HCT116 (cell line): ENCODE measurements at regions not wholly inside any gene's neighbourhood (a gene's known extent, or its start where the extent isn't known, plus 50 kb on each side); places are given as distances from the start of the nearest gene placed in this dataset.

ENCODE experiments used
- CEBPB ChIP-seq: IDR thresholded peaks from 2 replicates; pipeline ENCODE4 v1.6.1; 2012; ENCODE audit warnings: low read depth
- EZH2 ChIP-seq: fragments of 200-600 bp; sonication (generic); IDR thresholded peaks from 2 replicates; pipeline ENCODE4 v1.6.1; 2017; ENCODE audit warnings: antibody characterized with exemption, mixed run types
- JUND ChIP-seq: IDR thresholded peaks from 2 replicates; pipeline ENCODE4 v1.6.1; 2012
- POLR2A ChIP-seq: IDR thresholded peaks from 2 replicates; pipeline ENCODE4 v1.7.0; 2011; ENCODE audit warnings: borderline replicate concordance; ENCODE audit not compliant: insufficient read depth, insufficient read length; ENCODE audit errors: extremely low read depth
- POLR2AphosphoS5 ChIP-seq: IDR thresholded peaks from 2 replicates; pipeline ENCODE4 v1.6.1; 2011; ENCODE audit warnings: mild to moderate bottlenecking, low read depth, low read length, moderate library complexity
- RAD21 ChIP-seq: IDR thresholded peaks from 2 replicates; pipeline ENCODE4 v1.6.1; 2012; ENCODE audit warnings: low read depth, mild to moderate bottlenecking
- ZFX ChIP-seq: fragments of 450-650 bp; IDR thresholded peaks from 2 replicates; pipeline ENCODE4 v1.6.1; 2017
- ZNF274 ChIP-seq: fragments of 200-500 bp; sonication (Bioruptor generic); IDR thresholded peaks from 2 replicates; pipeline ENCODE4 v1.6.1; 2014; ENCODE audit warnings: mild to moderate bottlenecking, low read depth, low read length, inconsistent platforms
- TF ChIP-seq, protein P1 (sequence below), 3 experiments: fragments of 200-600 bp in 1 of 3; sonication (generic) in 1 of 3; IDR thresholded peaks in 2 of 3; conservative IDR thresholded peaks in 1 of 3; 2 replicates each; pipeline ENCODE4 v1.5.1; 2012 to 2017; ENCODE audit warnings: low read depth in 2 of 3, low read length in 2 of 3, antibody characterized with exemption in 1 of 3, borderline replicate concordance in 1 of 3, control low read depth in 1 of 3, mild to moderate bottlenecking in 1 of 3, mixed read lengths in 1 of 3, mixed run types in 1 of 3, moderate library complexity in 1 of 3; ENCODE audit not compliant: insufficient read depth in 1 of 3
- TF ChIP-seq, protein P2 (sequence below): IDR thresholded peaks from 2 replicates; pipeline ENCODE4 v1.6.1; 2012; ENCODE audit warnings: low read depth
- TF ChIP-seq, protein P3 (sequence below): IDR thresholded peaks from 2 replicates; pipeline ENCODE4 v1.6.1; 2012

DNA sequence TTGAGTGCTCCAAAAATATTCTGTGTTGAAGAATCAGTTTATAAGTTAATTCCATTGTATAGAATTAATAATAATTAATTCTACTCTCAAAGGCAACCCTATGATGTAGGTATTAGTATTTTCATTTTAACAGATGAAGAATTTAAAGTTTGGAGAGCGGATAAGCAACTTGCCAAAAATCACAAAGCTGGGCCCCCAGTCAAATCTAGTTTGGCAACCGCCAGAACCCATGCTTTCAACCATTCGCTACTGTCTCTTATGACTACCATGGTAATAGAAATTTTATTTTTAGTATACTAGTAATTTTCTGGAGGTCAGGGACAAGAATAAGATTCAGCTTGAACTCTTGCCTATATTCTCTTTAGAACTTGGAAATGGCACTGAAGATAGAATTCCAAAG is 229.8 kb downstream of the IBTK start:
- TF ChIP-seq, protein P1, sequence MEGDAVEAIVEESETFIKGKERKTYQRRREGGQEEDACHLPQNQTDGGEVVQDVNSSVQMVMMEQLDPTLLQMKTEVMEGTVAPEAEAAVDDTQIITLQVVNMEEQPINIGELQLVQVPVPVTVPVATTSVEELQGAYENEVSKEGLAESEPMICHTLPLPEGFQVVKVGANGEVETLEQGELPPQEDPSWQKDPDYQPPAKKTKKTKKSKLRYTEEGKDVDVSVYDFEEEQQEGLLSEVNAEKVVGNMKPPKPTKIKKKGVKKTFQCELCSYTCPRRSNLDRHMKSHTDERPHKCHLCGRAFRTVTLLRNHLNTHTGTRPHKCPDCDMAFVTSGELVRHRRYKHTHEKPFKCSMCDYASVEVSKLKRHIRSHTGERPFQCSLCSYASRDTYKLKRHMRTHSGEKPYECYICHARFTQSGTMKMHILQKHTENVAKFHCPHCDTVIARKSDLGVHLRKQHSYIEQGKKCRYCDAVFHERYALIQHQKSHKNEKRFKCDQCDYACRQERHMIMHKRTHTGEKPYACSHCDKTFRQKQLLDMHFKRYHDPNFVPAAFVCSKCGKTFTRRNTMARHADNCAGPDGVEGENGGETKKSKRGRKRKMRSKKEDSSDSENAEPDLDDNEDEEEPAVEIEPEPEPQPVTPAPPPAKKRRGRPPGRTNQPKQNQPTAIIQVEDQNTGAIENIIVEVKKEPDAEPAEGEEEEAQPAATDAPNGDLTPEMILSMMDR (IDR thresholded peaks at IDR 0.05 in 2 of 3, conservative IDR thresholded peaks at IDR 0.05 in 1 of 3; ENCODE audit: borderline replicate concordance in 1 of 3, insufficient read depth in 1 of 3, low read depth in 2 of 3, low read length in 2 of 3), result no peak
- no peak for TF ChIP-seq POLR2A
- no peak for TF ChIP-seq ZFX
- TF ChIP-seq CEBPB, result no peak
- TF ChIP-seq RAD21, result no peak
- TF ChIP-seq, protein P2, sequence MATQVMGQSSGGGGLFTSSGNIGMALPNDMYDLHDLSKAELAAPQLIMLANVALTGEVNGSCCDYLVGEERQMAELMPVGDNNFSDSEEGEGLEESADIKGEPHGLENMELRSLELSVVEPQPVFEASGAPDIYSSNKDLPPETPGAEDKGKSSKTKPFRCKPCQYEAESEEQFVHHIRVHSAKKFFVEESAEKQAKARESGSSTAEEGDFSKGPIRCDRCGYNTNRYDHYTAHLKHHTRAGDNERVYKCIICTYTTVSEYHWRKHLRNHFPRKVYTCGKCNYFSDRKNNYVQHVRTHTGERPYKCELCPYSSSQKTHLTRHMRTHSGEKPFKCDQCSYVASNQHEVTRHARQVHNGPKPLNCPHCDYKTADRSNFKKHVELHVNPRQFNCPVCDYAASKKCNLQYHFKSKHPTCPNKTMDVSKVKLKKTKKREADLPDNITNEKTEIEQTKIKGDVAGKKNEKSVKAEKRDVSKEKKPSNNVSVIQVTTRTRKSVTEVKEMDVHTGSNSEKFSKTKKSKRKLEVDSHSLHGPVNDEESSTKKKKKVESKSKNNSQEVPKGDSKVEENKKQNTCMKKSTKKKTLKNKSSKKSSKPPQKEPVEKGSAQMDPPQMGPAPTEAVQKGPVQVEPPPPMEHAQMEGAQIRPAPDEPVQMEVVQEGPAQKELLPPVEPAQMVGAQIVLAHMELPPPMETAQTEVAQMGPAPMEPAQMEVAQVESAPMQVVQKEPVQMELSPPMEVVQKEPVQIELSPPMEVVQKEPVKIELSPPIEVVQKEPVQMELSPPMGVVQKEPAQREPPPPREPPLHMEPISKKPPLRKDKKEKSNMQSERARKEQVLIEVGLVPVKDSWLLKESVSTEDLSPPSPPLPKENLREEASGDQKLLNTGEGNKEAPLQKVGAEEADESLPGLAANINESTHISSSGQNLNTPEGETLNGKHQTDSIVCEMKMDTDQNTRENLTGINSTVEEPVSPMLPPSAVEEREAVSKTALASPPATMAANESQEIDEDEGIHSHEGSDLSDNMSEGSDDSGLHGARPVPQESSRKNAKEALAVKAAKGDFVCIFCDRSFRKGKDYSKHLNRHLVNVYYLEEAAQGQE, result no peak
- no peak for TF ChIP-seq ZNF274
- no peak for TF ChIP-seq EZH2
- TF ChIP-seq JUND, result no peak
- TF ChIP-seq, protein P3, sequence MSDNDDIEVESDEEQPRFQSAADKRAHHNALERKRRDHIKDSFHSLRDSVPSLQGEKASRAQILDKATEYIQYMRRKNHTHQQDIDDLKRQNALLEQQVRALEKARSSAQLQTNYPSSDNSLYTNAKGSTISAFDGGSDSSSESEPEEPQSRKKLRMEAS, result no peak
- no peak for TF ChIP-seq POLR2AphosphoS5
